ENCODE measurements at regions not wholly inside any gene's neighbourhood (a gene's known extent, or its start where the extent isn't known, plus 50 kb on each side); places are given as distances from the start of the nearest gene placed in this dataset.
"Not testable (repeated sequence)": the region's sequence is repeated elsewhere in the genome, so short reads cannot be mapped to it uniquely, and the experiment has no call there.

- DNase-seq (ENCODE audit: low read depth, low spot score), result no peak
These were observed 1176.1 kb downstream of the CDH11 start for GRCh38 chr16:63945806-63946205.

- no peak for DNase-seq (ENCODE audit: low read depth, low spot score)
These were observed 1178.3 kb downstream of the CDH11 start for GRCh38 chr16:63943566-63943965.

- no peak for DNase-seq (ENCODE audit: low read depth, low spot score)
These were observed 1183.2 kb downstream of the CDH11 start for GRCh38 chr16:63938661-63939060.

- no peak for DNase-seq (ENCODE audit: low read depth, low spot score)
These were observed 1188.0 kb downstream of the CDH11 start for GRCh38 chr16:63933841-63934240.

GRCh38 chr16:63928421-63928820 lies 1193.4 kb downstream of the CDH11 start:
- no peak for DNase-seq (ENCODE audit: low read depth, low spot score)

DNA sequence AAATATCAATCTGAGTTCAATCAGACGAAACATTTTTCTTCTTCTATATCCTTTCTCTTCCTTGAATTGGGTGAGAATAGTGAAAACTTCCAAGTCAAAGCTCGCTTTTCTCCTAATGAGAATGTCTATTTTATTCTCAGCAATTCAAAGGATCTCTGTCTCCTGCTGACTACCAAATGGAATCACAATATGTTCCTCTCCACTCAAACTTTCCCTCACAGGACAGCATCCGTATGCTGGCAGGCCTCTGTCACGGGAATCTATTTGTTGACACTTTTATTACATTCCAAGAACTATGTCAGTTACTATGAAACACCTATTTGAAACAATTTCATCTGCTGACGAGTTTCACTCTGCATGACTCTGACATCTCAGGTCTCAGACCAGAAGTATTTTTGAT lies 1196.6 kb downstream of the CDH11 start:
- DNase-seq (ENCODE audit: low read depth, low spot score), result no peak

DNA sequence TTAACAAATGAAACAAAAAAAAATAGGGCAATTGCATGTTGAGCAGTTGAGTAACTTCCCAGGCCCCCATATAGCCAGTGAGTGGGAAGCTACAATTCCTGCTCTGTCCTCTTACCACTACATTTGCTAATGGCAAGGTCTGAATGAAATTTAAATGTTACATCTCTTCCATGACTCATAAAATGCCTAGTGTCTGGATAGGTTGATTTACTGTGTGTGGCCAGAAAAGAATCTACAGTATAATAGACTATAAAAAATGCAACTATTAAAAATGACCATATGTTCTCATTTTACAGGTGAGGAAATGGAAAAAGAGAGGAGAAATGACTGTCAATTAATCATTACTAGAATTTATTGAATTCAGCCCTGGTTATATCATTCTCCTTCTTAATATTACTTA lies 1199.3 kb downstream of the CDH11 start:
- no peak for DNase-seq (ENCODE audit: low read depth, low spot score)

GRCh38 chr16:63921737-63922295 lies 1200.0 kb downstream of the CDH11 start:
- DNase-seq (ENCODE audit: low read depth, low spot score), result no peak

- DNase-seq (ENCODE audit: low read depth, low spot score), result no peak
These were observed 1208.6 kb downstream of the CDH11 start for GRCh38 chr16:63913290-63913689.

GRCh38 chr16:63907251-63907650 lies 1214.6 kb downstream of the CDH11 start:
- no peak for DNase-seq (ENCODE audit: low read depth, low spot score)

- DNase-seq (ENCODE audit: low read depth, low spot score), result no peak
These were observed 1216.9 kb downstream of the CDH11 start for GRCh38 chr16:63904930-63905329.

GRCh38 chr16:63904182-63904581 lies 1217.7 kb downstream of the CDH11 start:
- no peak for DNase-seq (ENCODE audit: low read depth, low spot score)

GRCh38 chr16:63896383-63897109 lies 1225.3 kb downstream of the CDH11 start:
- DNase-seq (ENCODE audit: low read depth, low spot score), result no peak

DNA sequence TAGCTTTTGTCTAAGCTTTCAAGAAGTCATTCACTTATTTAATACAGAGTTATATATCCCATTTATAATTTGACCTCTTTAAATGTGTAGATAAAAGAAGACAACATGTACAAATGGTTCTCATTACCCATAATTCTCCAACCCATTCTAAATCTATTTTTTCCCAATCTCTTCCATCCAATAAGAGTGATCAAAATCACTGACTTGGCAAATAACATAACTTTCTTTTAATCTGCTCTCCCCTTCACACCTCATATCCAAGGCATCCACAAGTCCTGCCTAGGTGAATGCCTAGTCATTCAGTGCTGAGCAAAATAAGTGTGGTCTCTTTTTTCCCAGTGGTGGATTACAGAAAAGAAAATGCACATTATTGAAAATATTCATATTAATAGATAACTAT lies 1231.1 kb downstream of the CDH11 start:
- DNase-seq (ENCODE audit: low read depth, low spot score), result no peak

DNA sequence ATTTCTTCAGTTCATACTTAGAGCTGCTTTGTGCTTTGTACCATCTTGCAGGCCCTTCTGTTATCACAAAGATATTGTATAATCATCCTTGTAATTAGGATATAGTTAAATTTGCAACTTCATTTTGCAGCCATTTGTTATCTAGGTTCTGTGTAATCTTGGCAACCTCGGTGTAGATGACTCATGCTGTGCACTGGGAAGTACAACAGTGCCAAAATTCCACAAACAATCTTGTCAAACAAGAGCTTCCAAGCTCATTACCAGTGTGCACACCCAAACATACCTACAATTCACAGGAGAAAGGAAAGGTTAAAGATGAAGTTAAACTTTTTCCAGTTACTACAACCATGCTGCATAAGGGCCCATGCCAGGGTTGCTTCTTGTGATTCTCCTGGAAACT lies 1231.8 kb downstream of the CDH11 start:
- no peak for DNase-seq (ENCODE audit: low read depth, low spot score)

DNA sequence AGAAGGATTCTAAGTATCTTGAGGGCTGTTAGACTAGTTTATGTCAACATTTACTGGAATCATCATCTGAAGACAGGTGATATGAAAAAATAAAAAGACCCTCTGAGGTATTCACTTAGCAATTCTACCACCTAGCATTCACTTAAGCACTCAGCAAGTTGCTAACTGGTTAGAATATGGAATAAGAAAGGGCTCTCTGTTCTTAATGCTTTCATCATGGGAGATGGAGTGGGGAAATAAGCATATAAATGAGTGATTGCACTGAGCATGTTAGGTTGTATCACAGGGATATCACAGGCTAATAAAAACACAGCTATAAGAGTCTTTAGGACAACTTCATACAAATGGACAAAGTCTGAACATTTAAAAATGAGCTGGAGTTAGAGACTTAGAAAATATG lies 1238.8 kb downstream of the CDH11 start:
- no peak for DNase-seq (ENCODE audit: low read depth, low spot score)

DNA sequence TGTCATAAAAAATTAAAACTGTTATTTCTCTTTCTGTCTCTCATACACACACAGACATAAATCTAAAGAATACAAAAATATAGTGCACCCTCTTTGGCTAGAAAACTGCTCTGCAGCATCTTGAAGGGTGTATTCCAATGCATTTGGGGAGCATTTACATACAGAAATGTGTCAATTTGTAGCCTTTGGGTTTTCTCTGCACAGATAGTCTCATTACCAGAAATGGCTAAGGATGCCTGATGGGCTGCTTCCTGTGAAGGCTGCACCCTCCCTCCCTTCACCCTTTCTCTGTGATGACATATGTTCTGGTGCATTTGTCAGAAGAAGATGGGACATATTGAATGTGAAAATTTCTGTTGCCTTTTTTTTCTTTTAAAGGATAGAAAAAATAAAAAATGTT lies 1239.3 kb downstream of the CDH11 start:
- DNase-seq (ENCODE audit: low read depth, low spot score), result no peak

DNA sequence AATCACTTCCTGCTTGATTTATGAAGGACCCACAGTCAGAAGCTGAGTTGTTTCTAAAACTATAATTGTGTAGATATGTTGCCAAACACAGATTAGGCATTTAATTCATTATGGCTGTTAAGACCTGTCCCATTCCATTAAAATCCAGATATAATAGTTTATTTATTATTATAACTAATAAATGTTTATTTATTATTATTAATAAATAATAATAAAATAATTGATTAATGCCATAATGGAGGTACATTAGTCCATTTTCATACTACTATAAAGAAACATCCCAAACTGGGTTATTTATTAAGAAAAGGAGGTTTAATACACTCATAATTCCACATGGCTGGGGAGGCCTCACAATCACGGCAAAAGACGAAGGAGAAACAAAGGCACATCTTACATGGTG lies 1240.9 kb downstream of the CDH11 start:
- DNase-seq (ENCODE audit: low read depth, low spot score), result no peak

- DNase-seq (ENCODE audit: low read depth, low spot score), result no peak
These were observed 1244.5 kb downstream of the CDH11 start for GRCh38 chr16:63877401-63877800.

DNA sequence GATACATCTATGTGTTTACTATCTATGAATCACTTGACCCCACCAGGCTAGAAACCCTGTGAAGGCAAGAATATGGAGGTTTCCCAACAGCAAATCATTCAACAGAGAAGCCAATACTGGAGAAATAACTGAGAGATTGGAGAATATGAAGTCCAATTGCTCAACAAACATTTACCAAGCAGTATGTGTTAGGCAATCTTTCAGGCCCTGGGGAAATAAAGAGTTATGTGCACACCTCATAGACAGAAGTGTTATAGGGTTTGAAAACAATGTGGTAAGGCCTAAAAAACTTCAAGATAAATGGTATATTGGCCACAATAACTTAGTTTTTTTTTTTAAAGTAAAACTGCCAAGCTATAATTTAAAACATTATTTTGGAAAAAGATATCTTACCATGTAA lies 1245.8 kb downstream of the CDH11 start:
- DNase-seq (ENCODE audit: low read depth, low spot score), result no peak

DNA sequence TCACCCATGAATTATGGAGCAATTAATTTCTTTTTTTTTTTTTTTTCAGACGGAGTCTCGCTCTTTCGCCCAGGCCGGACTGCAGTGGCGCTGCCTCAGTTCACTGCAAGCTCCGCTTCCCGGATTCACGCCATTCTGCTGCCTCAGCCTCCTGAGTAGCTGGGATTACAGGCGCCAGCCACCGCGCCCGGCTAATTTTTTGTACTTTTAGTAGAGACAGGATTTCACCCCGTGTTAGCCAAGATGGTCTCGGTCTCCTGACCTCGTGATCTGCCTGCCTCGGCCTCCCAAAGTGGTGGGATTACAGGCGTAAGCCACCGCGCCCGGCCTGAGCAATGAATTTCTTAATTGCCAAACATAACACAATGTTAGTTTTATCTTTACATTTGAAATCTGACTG lies 1261.2 kb downstream of the CDH11 start:
- DNase-seq (ENCODE audit: low read depth, low spot score), result not testable (repeated sequence)

DNA sequence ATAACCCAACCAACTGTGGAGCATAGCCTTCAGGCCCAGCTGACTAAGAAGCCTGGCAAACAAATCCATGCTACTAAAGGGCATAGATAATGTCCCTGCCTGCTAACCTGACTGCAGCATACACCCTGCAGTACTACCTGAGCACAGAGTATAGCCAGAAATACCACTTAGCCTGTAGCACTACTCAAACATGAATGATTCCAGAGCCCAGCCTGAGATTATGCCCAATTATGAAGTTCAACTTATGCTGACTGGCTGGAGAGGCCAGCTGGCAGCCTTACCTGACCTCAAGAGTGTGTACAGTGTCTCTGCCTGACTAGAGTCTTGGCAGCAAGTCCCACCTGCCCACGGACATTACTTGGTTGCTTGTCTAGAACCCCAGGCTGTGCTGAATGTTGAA lies 1265.3 kb downstream of the CDH11 start:
- DNase-seq (ENCODE audit: low read depth, low spot score), result no peak

DNA sequence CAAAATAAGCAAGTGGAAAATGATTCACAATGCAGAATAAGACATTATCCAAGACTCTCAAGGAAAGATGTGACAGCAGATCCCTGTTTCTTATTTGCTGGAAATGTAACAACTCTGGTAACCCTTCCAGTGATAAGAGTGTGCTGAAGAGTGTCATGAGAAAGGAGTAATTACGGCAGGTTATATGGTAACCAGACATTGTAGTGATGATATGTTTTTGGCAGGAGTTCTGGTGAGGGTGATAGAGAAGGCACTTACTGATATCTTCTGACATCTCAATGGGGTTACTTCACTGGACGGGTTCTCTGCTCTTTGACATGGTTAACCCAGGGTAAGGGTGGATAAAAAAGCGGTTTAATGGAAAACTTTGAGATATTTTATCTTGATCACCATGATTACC lies 1270.9 kb downstream of the CDH11 start:
- no peak for DNase-seq (ENCODE audit: low read depth, low spot score)

DNA sequence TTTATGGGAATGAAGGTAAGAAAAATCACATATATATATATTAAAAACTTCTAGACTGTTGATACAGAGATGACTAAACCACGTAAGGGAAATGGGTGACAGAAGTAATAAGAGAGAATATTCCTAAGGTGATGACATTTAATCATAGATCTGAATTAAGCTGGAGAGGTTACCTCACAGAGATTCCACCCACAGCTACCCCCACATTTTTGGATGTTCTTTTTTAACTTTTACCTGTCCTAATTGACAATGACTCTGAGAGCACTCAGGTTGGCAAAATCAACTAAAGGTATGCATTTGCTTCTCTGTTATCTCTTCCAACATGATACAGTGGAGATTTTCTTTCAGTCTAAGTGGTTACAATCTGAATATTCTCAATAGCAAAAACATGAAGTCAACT lies 1280.6 kb downstream of the CDH11 start:
- DNase-seq (ENCODE audit: low read depth, low spot score), result no peak

All from ELF-1 (cell line).